GM18498 (cell line): ENCODE measurements at regions not wholly inside any gene's neighbourhood (a gene's known extent, or its start where the extent isn't known, plus 50 kb on each side); places are given as distances from the start of the nearest gene placed in this dataset.
"Not testable (repeated sequence)": the region's sequence is repeated elsewhere in the genome, so short reads cannot be mapped to it uniquely, and the experiment has no call there.

Source experiments
- ATAC-seq: cut with Tn5 transposase; IDR thresholded peaks from one replicate; pipeline ENCODE4 v1.9.1; 2021; ENCODE audit warnings: mild to moderate bottlenecking, moderate library complexity; ENCODE audit not compliant: unreplicated experiment

GRCh38 chr5:67817652-67818051, 397.9 kb upstream of the PIK3R1 start:
- no peak for ATAC-seq

GRCh38 chr5:67816456-67816855, 399.1 kb upstream of the PIK3R1 start:
- ATAC-seq: no peak

- ATAC-seq: peak; percentile 54
Measured at GRCh38 chr5:67815455-67816391, 399.8 kb upstream of the PIK3R1 start.

GRCh38 chr5:67814569-67815311, 400.8 kb upstream of the PIK3R1 start:
- ATAC-seq: peak; percentile 55

GRCh38 chr5:67813877-67814539, 401.5 kb upstream of the PIK3R1 start:
- no peak for ATAC-seq

GRCh38 chr5:67809589-67809988, 406.0 kb upstream of the PIK3R1 start:
- no peak for ATAC-seq

GRCh38 chr5:67808340-67808739, 407.2 kb upstream of the PIK3R1 start:
- ATAC-seq: no peak

- ATAC-seq: peak; percentile 52
Measured at GRCh38 chr5:67807439-67807888, 408.1 kb upstream of the PIK3R1 start.

GRCh38 chr5:67806654-67807438, 408.7 kb upstream of the PIK3R1 start:
- no peak for ATAC-seq

GRCh38 chr5:67805666-67806348, 409.7 kb upstream of the PIK3R1 start:
- no peak for ATAC-seq

- peak; percentile 67 for ATAC-seq
Measured at GRCh38 chr5:67802766-67803165, 412.8 kb upstream of the PIK3R1 start.

GRCh38 chr5:67799732-67800234, 415.8 kb upstream of the PIK3R1 start:
- ATAC-seq: no peak

- ATAC-seq: not testable (repeated sequence)
Measured at GRCh38 chr5:67798470-67798869, 417.1 kb upstream of the PIK3R1 start.

GRCh38 chr5:67795781-67796477, 419.6 kb upstream of the PIK3R1 start:
- ATAC-seq: no peak

- no peak for ATAC-seq
Measured at GRCh38 chr5:67793966-67794365, 421.6 kb upstream of the PIK3R1 start.

- ATAC-seq: no peak
Measured at GRCh38 chr5:67793418-67793817, 422.1 kb upstream of the PIK3R1 start.

GRCh38 chr5:67792891-67793290, 422.7 kb upstream of the PIK3R1 start:
- ATAC-seq: no peak

GRCh38 chr5:67790390-67790789, 425.2 kb upstream of the PIK3R1 start:
- no peak for ATAC-seq
